Stimulated activated CD4-positive, alpha-beta T cell treated with anti-CD3 and anti-CD28 coated beads, Interleukin-1b, Interleukin-23, amount 100 ng/mL, for 48 hours (primary cell): ENCODE measurements at regions not wholly inside any gene's neighbourhood (a gene's known extent, or its start where the extent isn't known, plus 50 kb on each side); places are given as distances from the start of the nearest gene placed in this dataset.
"Not testable (repeated sequence)": the region's sequence is repeated elsewhere in the genome, so short reads cannot be mapped to it uniquely, and the experiment has no call there.

Experiments
- DNase-seq: peaks from one replicate; pipeline ENCODE4 v3.0.0-alpha.2; 2020

GRCh38 chr10:32140403-32140802 is 84.2 kb upstream of the KIF5B start:
- DNase-seq, result no peak

GRCh38 chr10:32139223-32140073 is 83.2 kb upstream of the KIF5B start:
- no peak for DNase-seq

- not testable (repeated sequence) for DNase-seq
These were observed 80.7 kb upstream of the KIF5B start for GRCh38 chr10:32136927-32137326.

GRCh38 chr10:32135796-32136195 is 79.6 kb upstream of the KIF5B start:
- DNase-seq, result not testable (repeated sequence)

GRCh38 chr10:32132357-32132946 is 76.2 kb upstream of the KIF5B start:
- DNase-seq, result no peak

GRCh38 chr10:32131388-32131787 is 75.2 kb upstream of the KIF5B start:
- DNase-seq, result no peak

GRCh38 chr10:32130788-32131187 is 74.6 kb upstream of the KIF5B start:
- no peak for DNase-seq

- no peak for DNase-seq
These were observed 68.8 kb upstream of the KIF5B start for GRCh38 chr10:32125023-32125422.

- no peak for DNase-seq
These were observed 66.8 kb upstream of the KIF5B start for GRCh38 chr10:32123021-32123420.

GRCh38 chr10:32121648-32122047 is 65.4 kb upstream of the KIF5B start:
- no peak for DNase-seq

- no peak for DNase-seq
These were observed 63.9 kb upstream of the KIF5B start for GRCh38 chr10:32120147-32120546.

- DNase-seq, result no peak
These were observed 58.3 kb upstream of the KIF5B start for GRCh38 chr10:32114508-32114907.

- DNase-seq, result no peak
These were observed 55.8 kb upstream of the KIF5B start for GRCh38 chr10:32112055-32112454.

- DNase-seq, result no peak
These were observed 55.4 kb upstream of the KIF5B start for GRCh38 chr10:32111585-32111984.

- no peak for DNase-seq
These were observed 54.6 kb upstream of the KIF5B start for GRCh38 chr10:32110790-32111189.

GRCh38 chr10:32109603-32110002 is 53.4 kb upstream of the KIF5B start:
- DNase-seq, result no peak
